ENCODE measurements at regions not wholly inside any gene's neighbourhood (a gene's known extent, or its start where the extent isn't known, plus 50 kb on each side); places are given as distances from the start of the nearest gene placed in this dataset.

GRCh38 chr11:97751405-97751804 lies 1269.3 kb upstream of the CNTN5 start:
- TF ChIP-seq CTCF (IDR thresholded peaks at IDR 0.05; ENCODE audit: low read depth, low read length), result no peak
- no peak for DNase-seq (ENCODE audit: low read depth in 2 of 2)
- H3K4me3 ChIP-seq (replicated peaks in 1 of 2; ENCODE audit: low read depth in 2 of 2, low read length in 2 of 2), result no peak overlapping the region

GRCh38 chr11:97751952-97752351 lies 1268.8 kb upstream of the CNTN5 start:
- H3K4me3 ChIP-seq (replicated peaks in 1 of 2; ENCODE audit: low read depth in 2 of 2, low read length in 2 of 2), result no peak overlapping the region
- no peak for TF ChIP-seq CTCF (IDR thresholded peaks at IDR 0.05; ENCODE audit: low read depth, low read length)
- no peak for DNase-seq (ENCODE audit: low read depth in 2 of 2)

- DNase-seq (ENCODE audit: low read depth in 2 of 2), result peak in 1 of 2 donors; percentile 16
- H3K4me3 ChIP-seq (replicated peaks in 1 of 2; ENCODE audit: low read depth in 2 of 2, low read length in 2 of 2), result no peak overlapping the region
- TF ChIP-seq CTCF (IDR thresholded peaks at IDR 0.05; ENCODE audit: low read depth, low read length), result no peak
Observed at GRCh38 chr11:97754976-97755375, 1265.8 kb upstream of the CNTN5 start.

GRCh38 chr11:97756571-97757335 lies 1264.0 kb upstream of the CNTN5 start:
- DNase-seq (ENCODE audit: low read depth in 2 of 2), result peak in 1 of 2 donors; percentile 7
- no peak overlapping the region for H3K4me3 ChIP-seq (replicated peaks in 1 of 2; ENCODE audit: low read depth in 2 of 2, low read length in 2 of 2)
- no peak for TF ChIP-seq CTCF (IDR thresholded peaks at IDR 0.05; ENCODE audit: low read depth, low read length)

GRCh38 chr11:97761175-97761574 lies 1259.6 kb upstream of the CNTN5 start:
- no peak overlapping the region for H3K4me3 ChIP-seq (replicated peaks in 1 of 2; ENCODE audit: low read depth in 2 of 2, low read length in 2 of 2)
- DNase-seq (ENCODE audit: low read depth in 2 of 2), result no peak
- no peak for TF ChIP-seq CTCF (IDR thresholded peaks at IDR 0.05; ENCODE audit: low read depth, low read length)

- TF ChIP-seq CTCF (IDR thresholded peaks at IDR 0.05; ENCODE audit: low read depth, low read length), result no peak
- H3K4me3 ChIP-seq (replicated peaks in 1 of 2; ENCODE audit: low read depth in 2 of 2, low read length in 2 of 2), result no peak overlapping the region
- no peak for DNase-seq (ENCODE audit: low read depth in 2 of 2)
Observed at GRCh38 chr11:97764193-97764592, 1256.6 kb upstream of the CNTN5 start.

GRCh38 chr11:97764605-97765004 lies 1256.1 kb upstream of the CNTN5 start:
- no peak overlapping the region for H3K4me3 ChIP-seq (replicated peaks in 1 of 2; ENCODE audit: low read depth in 2 of 2, low read length in 2 of 2)
- DNase-seq (ENCODE audit: low read depth in 2 of 2), result peak; percentile 4 to 24
- TF ChIP-seq CTCF (IDR thresholded peaks at IDR 0.05; ENCODE audit: low read depth, low read length), result no peak
